ENCODE measurements at regions not wholly inside any gene's neighbourhood (a gene's known extent, or its start where the extent isn't known, plus 50 kb on each side); places are given as distances from the start of the nearest gene placed in this dataset.

- Histone ChIP-seq H3K4me3 (no peak overlapping the region), H3K36me3 (ENCODE audit: low read depth) (no peaks in the 10 kb centered on the region), H4K20me1 (ENCODE audit: insufficient read depth) (no peaks in the 10 kb centered on the region), H3K27me3 (ENCODE audit: insufficient read depth, low read depth) (no peaks in the 10 kb centered on the region), H2AFZ (no peak overlapping the region), H3F3A (ENCODE audit: insufficient read depth, low read depth) (no peaks in the 10 kb centered on the region), H3K27ac (no peak overlapping the region), H3K9me2 (ENCODE audit: insufficient read depth) (no peaks in the 10 kb centered on the region), H3K79me2 (ENCODE audit: low read depth) (no peaks in the 10 kb centered on the region), H3K4me2 (no peak overlapping the region), H3K9me3 (ENCODE audit: insufficient read depth, low read depth) (no peaks in the 10 kb centered on the region), H3K4me1 (replicated peaks; ENCODE audit: insufficient read depth) (no peaks in the 10 kb centered on the region)
- POLR2A ChIA-PET (ENCODE audit: unreplicated experiment), result no interaction called here
- no peak for TF ChIP-seq EZH2 (IDR thresholded peaks at IDR 0.05; ENCODE audit: low read depth)
- TF ChIP-seq, protein P1, sequence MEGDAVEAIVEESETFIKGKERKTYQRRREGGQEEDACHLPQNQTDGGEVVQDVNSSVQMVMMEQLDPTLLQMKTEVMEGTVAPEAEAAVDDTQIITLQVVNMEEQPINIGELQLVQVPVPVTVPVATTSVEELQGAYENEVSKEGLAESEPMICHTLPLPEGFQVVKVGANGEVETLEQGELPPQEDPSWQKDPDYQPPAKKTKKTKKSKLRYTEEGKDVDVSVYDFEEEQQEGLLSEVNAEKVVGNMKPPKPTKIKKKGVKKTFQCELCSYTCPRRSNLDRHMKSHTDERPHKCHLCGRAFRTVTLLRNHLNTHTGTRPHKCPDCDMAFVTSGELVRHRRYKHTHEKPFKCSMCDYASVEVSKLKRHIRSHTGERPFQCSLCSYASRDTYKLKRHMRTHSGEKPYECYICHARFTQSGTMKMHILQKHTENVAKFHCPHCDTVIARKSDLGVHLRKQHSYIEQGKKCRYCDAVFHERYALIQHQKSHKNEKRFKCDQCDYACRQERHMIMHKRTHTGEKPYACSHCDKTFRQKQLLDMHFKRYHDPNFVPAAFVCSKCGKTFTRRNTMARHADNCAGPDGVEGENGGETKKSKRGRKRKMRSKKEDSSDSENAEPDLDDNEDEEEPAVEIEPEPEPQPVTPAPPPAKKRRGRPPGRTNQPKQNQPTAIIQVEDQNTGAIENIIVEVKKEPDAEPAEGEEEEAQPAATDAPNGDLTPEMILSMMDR (conservative IDR thresholded peaks at IDR 0.05), result no peak
- DNase-seq, result no peak
- CTCF ChIA-PET, result no interaction called here
- BruUV-seq (replicated peaks), result no TSS peak
- intact Hi-C loops (cut with micrococcal nuclease; ENCODE audit: unreplicated experiment), result no loop called here
Observed at GRCh38 chr3:176933704-176934103, 263.6 kb downstream of the TBL1XR1 start.

DNA sequence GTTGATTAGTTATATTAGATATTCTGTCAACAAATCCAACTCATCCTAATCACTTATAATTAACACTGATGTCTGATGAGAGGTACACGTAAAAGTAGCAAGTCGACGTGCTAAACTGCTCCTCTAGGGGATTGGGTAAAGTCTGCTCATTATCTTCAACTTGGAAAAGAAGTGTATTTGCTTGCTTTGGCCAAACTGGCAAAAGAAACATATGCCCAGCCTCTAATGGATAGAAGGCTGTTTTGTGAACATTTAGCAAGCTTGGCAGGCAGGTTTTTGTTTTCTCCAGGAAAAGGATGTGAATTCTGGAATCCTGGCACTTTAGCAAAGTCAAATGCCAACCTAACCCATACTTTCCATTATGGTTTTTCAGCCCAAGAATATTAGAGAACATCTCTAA, 264.8 kb downstream of the TBL1XR1 start:
- CTCF ChIA-PET, result no interaction called here
- POLR2A ChIA-PET (ENCODE audit: unreplicated experiment), result no interaction called here
- Histone ChIP-seq H2AFZ (no peak overlapping the region), H3K4me3 (no peak overlapping the region), H3K9me3 (ENCODE audit: insufficient read depth, low read depth) (no peaks in the 10 kb centered on the region), H4K20me1 (ENCODE audit: insufficient read depth) (no peaks in the 10 kb centered on the region), H3K36me3 (ENCODE audit: low read depth) (no peaks in the 10 kb centered on the region), H3K79me2 (ENCODE audit: low read depth) (no peaks in the 10 kb centered on the region), H3K4me2 (no peak overlapping the region), H3K27me3 (ENCODE audit: insufficient read depth, low read depth) (no peaks in the 10 kb centered on the region), H3K4me1 (replicated peaks; ENCODE audit: insufficient read depth) (no peaks in the 10 kb centered on the region), H3K27ac (no peak overlapping the region), H3K9me2 (ENCODE audit: insufficient read depth) (no peaks in the 10 kb centered on the region), H3F3A (ENCODE audit: insufficient read depth, low read depth) (no peaks in the 10 kb centered on the region)
- no peak for DNase-seq
- no TSS peak for BruUV-seq (replicated peaks)
- intact Hi-C loops (cut with micrococcal nuclease; ENCODE audit: unreplicated experiment), result no loop called here
- no peak for TF ChIP-seq EZH2 (IDR thresholded peaks at IDR 0.05; ENCODE audit: low read depth)
- TF ChIP-seq, protein P1 (conservative IDR thresholded peaks at IDR 0.05), result no peak

GRCh38 chr3:176931991-176932390, 265.3 kb downstream of the TBL1XR1 start:
- H3K79me2 ChIP-seq (ENCODE audit: low read depth), result no peaks in the 10 kb centered on the region
- H3K36me3 ChIP-seq (ENCODE audit: low read depth), result no peaks in the 10 kb centered on the region
- no peak overlapping the region for H2AFZ ChIP-seq
- ChIA-PET CTCF (no interaction called here), POLR2A (ENCODE audit: unreplicated experiment) (no interaction called here)
- H3K9me3 ChIP-seq (ENCODE audit: insufficient read depth, low read depth), result no peaks in the 10 kb centered on the region
- H3K4me3 ChIP-seq, result no peak overlapping the region
- H3F3A ChIP-seq (ENCODE audit: insufficient read depth, low read depth), result no peaks in the 10 kb centered on the region
- no peak overlapping the region for H3K4me2 ChIP-seq
- H3K27ac ChIP-seq, result no peak overlapping the region
- DNase-seq, result no peak
- TF ChIP-seq, protein P1 (conservative IDR thresholded peaks at IDR 0.05), result no peak
- TF ChIP-seq EZH2 (IDR thresholded peaks at IDR 0.05; ENCODE audit: low read depth), result no peak
- BruUV-seq (replicated peaks), result no TSS peak
- no peaks in the 10 kb centered on the region for H3K9me2 ChIP-seq (ENCODE audit: insufficient read depth)
- H4K20me1 ChIP-seq (ENCODE audit: insufficient read depth), result no peaks in the 10 kb centered on the region
- H3K27me3 ChIP-seq (ENCODE audit: insufficient read depth, low read depth), result no peaks in the 10 kb centered on the region
- H3K4me1 ChIP-seq (replicated peaks; ENCODE audit: insufficient read depth), result no peaks in the 10 kb centered on the region
- intact Hi-C loops (cut with micrococcal nuclease; ENCODE audit: unreplicated experiment), result no loop called here

All from PC-9 (cell line).